ENCODE measurements at regions not wholly inside any gene's neighbourhood (a gene's known extent, or its start where the extent isn't known, plus 50 kb on each side); places are given as distances from the start of the nearest gene placed in this dataset.
"Not testable (repeated sequence)": the region's sequence is repeated elsewhere in the genome, so short reads cannot be mapped to it uniquely, and the experiment has no call there.

GRCh38 chr7:47190462-47190861 lies 391.4 kb downstream of the TNS3 start:
- no peak for DNase-seq

DNA sequence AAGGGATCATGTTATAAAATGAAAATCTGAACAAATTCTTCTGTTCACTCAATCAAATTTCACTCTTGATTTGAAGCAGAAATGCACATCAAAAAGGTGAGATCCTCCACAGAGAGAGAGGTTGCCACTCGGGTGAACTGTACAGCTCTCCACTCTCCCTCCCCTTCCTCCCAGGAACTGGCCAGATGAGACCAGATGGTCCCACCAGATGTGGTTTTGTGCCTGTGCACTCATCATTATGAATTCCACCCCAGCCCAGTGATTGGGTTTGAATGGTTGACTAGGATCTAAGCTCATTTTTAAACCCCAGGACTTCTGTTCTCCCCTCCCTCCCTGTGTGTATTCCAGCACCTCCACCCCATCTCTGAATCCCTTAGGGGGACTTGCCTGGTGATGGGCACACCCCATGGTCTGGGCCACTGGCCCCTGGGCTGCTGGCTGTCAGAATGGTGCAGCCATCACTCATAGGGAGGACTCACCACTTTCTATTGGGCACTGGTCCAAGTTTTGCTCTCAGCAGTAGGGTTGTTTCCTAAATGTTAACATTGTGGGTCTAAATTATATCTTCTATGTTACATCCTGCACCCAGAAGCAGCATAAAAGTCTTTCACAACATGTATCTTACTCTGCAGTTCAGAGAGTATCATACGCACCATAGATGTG lies 393.1 kb downstream of the TNS3 start:
- DNase-seq: no peak

GRCh38 chr7:47188136-47188535 lies 393.8 kb downstream of the TNS3 start:
- peak; percentile 66 for DNase-seq

GRCh38 chr7:47186316-47186715 lies 395.6 kb downstream of the TNS3 start:
- DNase-seq: no peak

DNA sequence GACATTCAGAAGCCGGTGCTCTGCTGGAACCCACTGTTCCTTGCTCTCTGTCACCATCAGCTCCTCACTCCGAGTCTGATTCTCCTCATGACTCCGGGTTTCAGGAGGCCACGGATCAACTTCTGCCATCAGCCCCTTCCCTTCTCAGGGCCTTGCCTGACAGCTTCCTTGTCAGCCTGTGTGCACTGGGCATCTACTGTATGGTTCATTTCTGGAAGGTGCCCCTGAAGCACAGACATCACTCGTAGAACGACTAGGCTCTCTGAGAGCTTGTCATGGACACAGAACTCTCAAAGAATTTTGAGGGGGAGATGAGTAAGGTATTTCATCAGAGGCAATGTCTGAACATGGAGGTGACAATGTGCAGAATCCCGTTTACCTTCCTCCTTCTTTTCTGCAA lies 396.1 kb downstream of the TNS3 start:
- DNase-seq: no peak

DNA sequence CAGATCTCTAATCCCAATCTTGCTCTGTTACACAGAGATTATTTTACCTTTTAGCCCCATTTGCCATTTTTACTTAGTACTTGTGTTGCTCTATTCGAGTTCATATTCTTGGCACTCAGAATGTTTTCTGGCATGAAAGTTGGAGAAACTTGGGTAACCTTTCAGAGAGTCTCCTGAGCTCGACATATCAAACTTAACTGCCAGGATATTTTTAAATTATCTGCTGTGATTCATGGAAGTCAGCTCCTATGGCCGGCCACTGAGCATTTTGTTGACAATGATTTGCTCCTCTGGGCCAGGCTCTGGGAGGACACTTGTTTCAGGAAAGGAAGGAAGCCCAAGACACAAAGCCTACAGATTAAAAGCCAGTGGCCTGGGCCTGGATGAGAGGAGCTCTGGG lies 396.7 kb downstream of the TNS3 start:
- DNase-seq: peak; percentile 76

DNA sequence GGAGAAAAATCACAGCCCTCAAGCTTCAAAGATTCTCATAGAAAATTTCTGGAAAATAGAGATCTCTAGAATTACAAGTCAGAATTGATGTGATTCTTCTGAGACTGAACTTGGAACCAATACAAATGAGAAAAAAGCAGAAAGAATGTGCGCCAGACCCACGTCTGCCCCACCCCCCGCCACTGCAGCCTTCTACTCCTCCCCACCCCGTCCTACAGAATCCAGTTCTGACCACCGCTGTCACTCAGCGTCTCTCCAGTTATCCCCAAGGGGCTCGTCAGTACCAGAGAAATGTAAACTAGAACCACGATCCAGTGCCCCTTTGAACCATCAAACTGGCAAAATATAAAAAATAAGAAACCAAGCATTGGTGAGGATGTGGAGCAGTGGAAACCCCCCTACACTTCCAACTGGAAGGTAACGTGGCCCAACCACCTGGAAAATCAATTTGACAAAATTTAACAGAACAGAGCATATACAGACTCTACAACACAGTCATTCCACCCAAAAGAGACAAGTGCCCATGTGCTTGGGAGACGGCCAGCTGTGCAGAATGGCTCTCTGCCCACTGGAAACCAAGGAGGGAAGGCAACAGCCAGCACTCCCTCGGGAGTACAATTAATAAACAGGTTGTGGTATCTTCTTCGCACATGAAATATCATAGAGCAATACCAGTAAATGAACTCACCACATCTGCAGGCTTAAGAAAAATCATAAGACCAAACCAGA lies 397.9 kb downstream of the TNS3 start:
- peak; percentile 68 for DNase-seq

DNA sequence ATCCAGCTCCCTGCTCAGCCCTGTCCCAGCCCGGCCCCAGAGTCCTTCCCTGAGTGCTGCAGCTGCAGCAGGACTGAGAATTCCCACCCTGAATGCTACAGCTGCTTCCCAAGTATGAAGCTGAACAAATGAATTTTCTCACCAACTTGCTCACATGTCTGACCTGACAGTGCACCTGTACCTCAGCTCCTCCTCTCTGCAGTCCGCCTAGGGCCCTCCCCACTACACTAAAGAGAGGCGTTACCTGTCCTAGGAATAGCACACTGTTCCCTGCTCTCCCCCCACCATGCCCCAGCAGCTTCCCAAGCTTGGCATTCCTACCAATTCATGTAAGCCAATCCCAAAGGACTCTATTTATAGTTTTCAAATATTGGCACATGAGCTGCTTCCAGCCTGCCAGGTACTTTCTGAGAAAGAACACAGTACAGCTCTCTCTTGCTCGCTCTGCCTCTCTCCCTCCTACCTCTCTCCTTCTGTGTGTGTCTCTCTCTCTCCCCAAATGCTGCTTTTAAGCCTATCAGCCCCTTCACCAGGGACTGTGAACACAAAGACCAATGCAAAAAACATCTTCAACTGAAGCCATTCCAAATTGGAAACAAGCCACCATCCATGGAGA lies 400.1 kb downstream of the TNS3 start:
- DNase-seq: peak; percentile 46

DNA sequence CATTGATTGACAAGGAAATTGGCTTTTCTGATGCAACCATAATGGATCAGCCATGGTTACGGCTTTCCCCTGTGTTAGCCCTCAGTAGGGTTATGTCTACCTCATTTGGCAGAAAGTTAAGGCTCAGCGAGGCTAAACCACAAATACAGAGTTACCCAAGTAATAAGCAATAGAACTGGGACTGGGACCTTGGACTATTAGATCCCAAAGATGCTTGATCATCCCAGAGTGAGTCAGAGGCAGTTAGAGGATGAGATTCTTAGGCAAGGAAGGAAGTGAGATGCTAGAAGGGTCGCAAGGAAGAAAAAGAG lies 401.4 kb downstream of the TNS3 start:
- no peak for DNase-seq

DNA sequence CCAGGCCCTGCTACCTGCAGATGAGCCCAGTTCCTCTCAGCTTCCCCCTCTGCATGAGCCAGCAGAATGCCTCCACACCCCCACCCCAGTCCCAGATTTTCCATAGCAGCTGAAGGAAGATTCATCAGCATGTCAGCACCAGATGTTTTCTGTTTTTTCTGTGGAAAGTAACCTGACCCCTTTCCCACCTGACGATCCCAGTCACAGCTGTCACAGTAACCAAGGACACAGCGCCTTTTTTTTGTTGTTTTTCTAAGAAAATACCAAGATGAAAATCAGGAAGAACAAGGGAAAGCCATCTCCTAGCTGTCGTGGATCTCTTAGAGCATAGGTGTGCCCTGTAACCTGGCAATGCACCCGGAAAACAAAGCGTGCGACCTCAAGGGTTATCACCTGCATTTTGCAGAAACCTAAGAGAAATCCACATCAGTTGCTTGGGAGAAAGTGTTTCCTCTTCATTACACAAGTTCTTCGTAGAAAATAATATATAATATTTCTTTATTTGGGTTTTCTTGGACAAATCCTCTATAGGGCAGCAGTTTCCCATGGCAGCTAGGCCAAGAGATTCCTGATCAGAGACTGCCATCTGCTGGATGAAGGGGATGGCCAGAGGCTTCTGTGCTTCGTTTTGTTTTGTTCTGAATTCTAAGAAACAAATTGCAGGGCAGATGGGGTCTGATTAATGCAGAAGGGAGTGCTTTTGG lies 401.9 kb downstream of the TNS3 start:
- peak; percentile 86 for DNase-seq

DNA sequence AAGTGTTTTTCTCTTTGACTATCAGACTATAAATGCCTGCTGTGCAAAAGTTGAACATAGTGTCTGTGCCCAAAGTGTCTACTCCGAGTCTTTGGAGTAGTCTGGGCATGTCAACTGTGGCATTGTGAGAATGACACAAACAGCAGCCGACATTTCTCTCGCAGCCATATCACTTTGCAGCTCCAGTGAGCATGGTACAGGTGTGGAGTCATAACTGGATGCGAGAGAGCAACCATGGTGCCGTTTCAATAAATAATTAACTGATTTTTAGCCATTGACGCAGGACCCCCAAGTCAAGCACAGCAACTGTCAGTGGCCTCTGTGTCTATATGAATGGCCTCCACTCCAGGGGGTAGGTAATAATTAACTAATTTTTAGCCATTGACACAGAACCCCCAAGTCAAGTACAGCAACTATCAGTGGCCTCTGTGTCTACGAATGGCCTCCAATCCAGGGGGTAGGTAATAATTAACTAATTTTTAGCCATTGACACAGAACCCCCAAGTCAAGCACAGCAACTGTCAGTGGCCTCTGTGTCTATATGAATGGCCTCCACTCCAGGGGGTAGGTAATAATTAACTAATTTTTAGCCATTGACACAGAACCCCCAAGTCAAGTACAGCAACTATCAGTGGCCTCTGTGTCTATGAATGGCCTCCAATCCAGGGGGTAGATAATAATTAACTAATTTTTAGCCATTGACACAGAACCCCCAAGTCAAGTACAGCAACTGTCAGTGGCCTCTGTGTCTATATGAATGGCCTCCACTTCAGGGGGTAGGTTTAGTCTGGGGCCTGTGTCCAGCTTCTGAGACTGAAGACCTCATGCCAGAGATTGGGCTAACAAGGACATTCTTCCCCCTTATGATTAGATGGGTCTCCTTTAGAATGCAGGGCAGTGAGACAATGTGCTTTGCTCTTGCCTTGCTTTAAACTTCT lies 409.0 kb downstream of the TNS3 start:
- DNase-seq: not testable (repeated sequence)

GRCh38 chr7:47170516-47170915 lies 411.4 kb downstream of the TNS3 start:
- no peak for DNase-seq

GRCh38 chr7:47154791-47155190 lies 427.1 kb downstream of the TNS3 start:
- no peak for DNase-seq

GRCh38 chr7:47153576-47153975 lies 428.3 kb downstream of the TNS3 start:
- no peak for DNase-seq

DNA sequence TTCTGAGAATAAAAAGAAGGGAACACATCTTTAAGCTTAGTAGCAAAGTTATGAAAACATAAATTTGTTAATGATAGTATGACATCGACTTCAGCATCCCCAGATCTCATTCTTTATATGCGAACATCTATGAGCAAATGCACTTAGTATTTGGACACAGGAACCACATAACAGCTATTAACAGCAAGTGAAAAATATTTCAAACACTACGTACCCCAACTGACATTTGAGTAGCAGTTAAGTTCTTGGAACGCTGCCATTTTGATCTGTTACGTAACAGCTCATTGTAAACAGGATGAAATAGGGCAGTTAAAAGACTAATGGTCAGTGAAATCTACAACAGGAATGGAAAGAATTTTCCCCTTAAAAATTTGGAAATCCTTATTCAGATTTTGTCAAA lies 428.9 kb downstream of the TNS3 start:
- peak; percentile 60 for DNase-seq

DNA sequence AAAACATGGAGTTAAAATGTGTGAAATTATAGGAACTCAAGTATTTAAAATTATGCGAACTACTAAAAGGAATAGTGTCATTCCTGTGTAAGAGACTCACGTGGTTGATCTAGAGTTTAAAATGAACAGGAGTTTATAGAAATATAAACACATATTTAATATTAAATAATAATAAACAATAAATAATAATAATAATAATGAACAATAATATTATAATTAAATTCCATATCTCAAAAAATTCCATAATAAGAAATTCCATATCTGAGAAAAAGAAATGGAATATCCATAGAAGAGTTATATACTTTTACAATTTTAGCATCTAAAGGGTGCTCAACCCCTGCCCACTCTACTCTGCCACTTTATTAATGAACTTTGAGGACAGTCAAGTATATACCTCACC lies 429.6 kb downstream of the TNS3 start:
- no peak for DNase-seq

DNA sequence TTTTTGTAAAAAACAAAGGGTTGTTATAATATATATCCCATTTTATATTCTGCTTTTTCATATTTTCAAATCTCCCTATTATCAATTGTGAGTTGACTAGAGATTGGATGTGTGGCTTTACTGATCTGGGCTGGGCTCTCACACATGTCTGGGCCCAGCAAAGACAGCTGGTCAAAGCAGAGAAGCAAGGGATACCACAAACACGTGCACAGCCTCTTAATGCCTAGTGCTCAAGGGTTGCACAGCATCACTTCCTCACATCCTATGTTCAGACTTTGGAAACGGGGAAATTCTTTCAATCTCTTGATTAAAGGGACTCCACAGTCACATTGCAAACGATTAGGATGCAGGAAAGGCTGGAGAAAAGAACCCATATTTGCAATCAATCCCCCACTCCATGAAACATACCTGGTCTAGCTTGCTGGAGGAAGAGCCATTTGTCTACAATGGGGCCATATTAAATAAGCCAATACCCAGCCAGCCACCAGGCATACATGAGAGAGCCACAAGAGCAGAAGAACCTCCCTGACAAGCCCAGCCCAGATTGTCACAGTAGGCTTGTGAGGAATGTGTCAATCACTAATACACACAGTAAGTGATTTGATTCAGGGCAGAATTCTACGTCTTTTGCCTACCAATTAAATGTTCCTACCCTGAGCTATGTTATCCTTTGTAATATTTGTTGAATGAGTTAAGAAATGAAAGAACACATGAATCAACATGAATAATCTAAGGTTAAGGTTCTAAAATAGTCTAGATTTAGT lies 431.2 kb downstream of the TNS3 start:
- DNase-seq: no peak

DNA sequence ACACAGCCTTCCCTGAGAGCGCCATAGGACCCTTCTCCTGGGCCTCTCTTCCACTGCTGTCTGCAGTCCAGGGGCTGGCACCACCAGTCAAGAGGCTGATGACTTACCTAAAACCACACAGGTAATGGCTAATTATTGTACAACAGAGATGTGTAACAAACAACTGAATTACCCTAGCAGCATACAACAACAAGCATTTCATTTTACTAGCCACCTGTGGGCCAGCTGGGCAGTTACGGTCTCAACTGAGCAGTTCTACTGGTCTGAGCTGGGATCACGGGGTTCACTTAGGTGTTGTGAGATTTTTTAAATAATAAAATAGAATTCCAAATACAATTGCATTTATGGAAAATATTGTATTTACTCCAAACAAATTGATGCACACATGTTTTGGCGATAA lies 431.9 kb downstream of the TNS3 start:
- DNase-seq: no peak

GRCh38 chr7:47149208-47149839 lies 432.6 kb downstream of the TNS3 start:
- no peak for DNase-seq

- no peak for DNase-seq
Measured at GRCh38 chr7:47148536-47149207, 433.2 kb downstream of the TNS3 start.

Measured in muscle of arm (tissue), 1 donor.